Progenitor cell of endocrine pancreas (in vitro differentiated cells): ENCODE measurements at regions not wholly inside any gene's neighbourhood (a gene's known extent, or its start where the extent isn't known, plus 50 kb on each side); places are given as distances from the start of the nearest gene placed in this dataset.

ENCODE experiments used
- DNase-seq: peaks from one replicate; pipeline ENCODE4 v3.0.0; 2021; ENCODE audit warnings: low spot score; ENCODE audit not compliant: unreplicated experiment
- H3K27ac Mint-ChIP-seq: 2 replicates; pipeline ENCODE4 v1.8.0; 2021; ENCODE audit warnings: mild to moderate bottlenecking, moderate library complexity, mixed read lengths
- H3K27me3 Mint-ChIP-seq: 2 replicates; pipeline ENCODE4 v1.8.0; 2021; ENCODE audit warnings: mixed read lengths
- H3K36me3 Mint-ChIP-seq: 2 replicates; pipeline ENCODE4 v1.8.0; 2022; ENCODE audit warnings: mixed read lengths; ENCODE audit not compliant: insufficient read depth
- H3K4me1 Mint-ChIP-seq: 2 replicates; pipeline ENCODE4 v1.8.0; 2021; ENCODE audit warnings: low read depth, mixed read lengths
- H3K4me3 Mint-ChIP-seq: 2 replicates; pipeline ENCODE4 v1.8.0; 2021; ENCODE audit warnings: low read depth, mild to moderate bottlenecking, moderate library complexity, mixed read lengths
- H3K9me3 Mint-ChIP-seq: 2 replicates; pipeline ENCODE4 v1.8.0; 2021; ENCODE audit warnings: low read depth, mixed read lengths
- TF ChIP-seq, protein P1 (sequence below): fragments of 200-600 bp; sonication (generic); IDR thresholded peaks from one replicate; pipeline ENCODE4 v1.5.0; 2021; ENCODE audit warnings: antibody characterized with exemption, mild to moderate bottlenecking; ENCODE audit not compliant: unreplicated experiment

DNA sequence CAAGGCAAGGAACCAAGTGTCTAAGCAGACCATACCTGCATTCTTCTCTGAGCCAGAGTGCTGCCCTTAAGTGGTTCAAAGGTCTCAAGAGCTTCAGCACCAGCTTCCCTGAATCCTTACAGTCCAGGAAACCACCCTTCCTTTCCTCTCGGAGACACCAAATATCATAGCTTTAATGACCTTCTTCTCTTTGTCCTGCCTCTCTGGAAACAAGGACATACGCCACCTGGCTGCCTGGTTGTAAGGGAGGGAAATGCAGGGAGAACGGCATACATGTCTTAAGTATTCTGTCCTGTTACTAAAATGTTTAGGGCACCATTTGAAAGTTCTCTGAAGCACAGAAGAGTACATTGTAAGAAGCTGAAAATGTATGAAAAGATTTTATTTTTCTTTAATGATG lies 155.6 kb upstream of the ARRDC4 start:
- DNase-seq: no peak
- no peaks in the 10 kb centered on the region for H3K4me1 Mint-ChIP-seq
- TF ChIP-seq, protein P1, sequence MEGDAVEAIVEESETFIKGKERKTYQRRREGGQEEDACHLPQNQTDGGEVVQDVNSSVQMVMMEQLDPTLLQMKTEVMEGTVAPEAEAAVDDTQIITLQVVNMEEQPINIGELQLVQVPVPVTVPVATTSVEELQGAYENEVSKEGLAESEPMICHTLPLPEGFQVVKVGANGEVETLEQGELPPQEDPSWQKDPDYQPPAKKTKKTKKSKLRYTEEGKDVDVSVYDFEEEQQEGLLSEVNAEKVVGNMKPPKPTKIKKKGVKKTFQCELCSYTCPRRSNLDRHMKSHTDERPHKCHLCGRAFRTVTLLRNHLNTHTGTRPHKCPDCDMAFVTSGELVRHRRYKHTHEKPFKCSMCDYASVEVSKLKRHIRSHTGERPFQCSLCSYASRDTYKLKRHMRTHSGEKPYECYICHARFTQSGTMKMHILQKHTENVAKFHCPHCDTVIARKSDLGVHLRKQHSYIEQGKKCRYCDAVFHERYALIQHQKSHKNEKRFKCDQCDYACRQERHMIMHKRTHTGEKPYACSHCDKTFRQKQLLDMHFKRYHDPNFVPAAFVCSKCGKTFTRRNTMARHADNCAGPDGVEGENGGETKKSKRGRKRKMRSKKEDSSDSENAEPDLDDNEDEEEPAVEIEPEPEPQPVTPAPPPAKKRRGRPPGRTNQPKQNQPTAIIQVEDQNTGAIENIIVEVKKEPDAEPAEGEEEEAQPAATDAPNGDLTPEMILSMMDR: no peak
- no peak overlapping the region for H3K27ac Mint-ChIP-seq
- peaks cover 3% of the 10 kb centered on the region for H3K9me3 Mint-ChIP-seq
- no peak overlapping the region for H3K4me3 Mint-ChIP-seq
- no peaks in the 10 kb centered on the region for H3K36me3 Mint-ChIP-seq
- H3K27me3 Mint-ChIP-seq: peaks cover 30% of the 10 kb centered on the region

DNA sequence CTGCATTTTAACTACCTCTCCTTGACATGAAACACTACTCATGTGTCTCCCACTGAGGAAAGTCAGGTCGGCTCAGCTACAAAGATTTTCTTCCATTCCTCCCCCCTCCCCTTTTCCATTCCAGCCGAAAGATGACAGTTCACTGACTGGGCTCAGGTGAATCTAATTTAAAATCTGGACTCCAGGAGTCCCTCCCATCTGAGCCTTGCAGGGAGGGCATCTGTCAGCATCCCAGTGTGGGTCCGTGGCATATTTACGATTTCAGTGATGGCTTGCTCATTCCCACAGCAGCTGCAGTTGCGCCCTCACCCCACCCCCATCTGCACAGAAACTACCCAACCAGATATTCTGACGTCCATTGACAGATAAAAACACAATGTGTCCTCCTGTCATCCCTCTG lies 153.7 kb upstream of the ARRDC4 start:
- peaks cover 7% of the 10 kb centered on the region for H3K9me3 Mint-ChIP-seq
- no peak for DNase-seq
- TF ChIP-seq, protein P1: no peak

DNA sequence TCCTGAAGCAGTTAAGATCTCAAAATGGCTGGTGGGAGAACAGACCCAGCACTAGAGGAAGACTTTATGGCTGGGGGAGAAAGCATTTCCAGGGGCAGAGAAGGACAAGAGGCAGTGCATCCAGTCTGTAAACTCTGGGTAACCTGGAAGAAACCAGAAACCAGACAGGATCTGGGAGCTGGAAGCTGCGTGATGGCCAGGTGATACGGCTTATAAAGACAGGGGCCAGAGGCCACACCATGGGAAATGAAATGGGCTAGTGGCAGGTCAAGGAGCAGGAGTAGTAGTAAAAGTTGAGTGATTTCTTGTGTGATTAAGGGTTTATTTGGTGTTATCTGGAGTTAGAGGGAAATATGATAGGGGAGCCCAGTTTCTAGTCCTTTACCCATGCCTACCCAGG lies 144.7 kb upstream of the ARRDC4 start:
- peaks cover 10% of the 10 kb centered on the region for H3K9me3 Mint-ChIP-seq
- peaks cover 9% of the 10 kb centered on the region for H3K27me3 Mint-ChIP-seq
- H3K36me3 Mint-ChIP-seq: no peaks in the 10 kb centered on the region
- TF ChIP-seq, protein P1: no peak
- peaks cover 2% of the 10 kb centered on the region for H3K4me1 Mint-ChIP-seq
- H3K4me3 Mint-ChIP-seq: no peak overlapping the region
- no peak for DNase-seq
- H3K27ac Mint-ChIP-seq: no peak overlapping the region

More for the DNA sequence above, 153.7 kb upstream of the ARRDC4 start:
- Mint-ChIP-seq H3K27ac (no peak overlapping the region), H3K4me1 (no peaks in the 10 kb centered on the region), H3K4me3 (no peak overlapping the region), H3K27me3 (peaks cover 14% of the 10 kb centered on the region), H3K36me3 (no peaks in the 10 kb centered on the region)

DNA sequence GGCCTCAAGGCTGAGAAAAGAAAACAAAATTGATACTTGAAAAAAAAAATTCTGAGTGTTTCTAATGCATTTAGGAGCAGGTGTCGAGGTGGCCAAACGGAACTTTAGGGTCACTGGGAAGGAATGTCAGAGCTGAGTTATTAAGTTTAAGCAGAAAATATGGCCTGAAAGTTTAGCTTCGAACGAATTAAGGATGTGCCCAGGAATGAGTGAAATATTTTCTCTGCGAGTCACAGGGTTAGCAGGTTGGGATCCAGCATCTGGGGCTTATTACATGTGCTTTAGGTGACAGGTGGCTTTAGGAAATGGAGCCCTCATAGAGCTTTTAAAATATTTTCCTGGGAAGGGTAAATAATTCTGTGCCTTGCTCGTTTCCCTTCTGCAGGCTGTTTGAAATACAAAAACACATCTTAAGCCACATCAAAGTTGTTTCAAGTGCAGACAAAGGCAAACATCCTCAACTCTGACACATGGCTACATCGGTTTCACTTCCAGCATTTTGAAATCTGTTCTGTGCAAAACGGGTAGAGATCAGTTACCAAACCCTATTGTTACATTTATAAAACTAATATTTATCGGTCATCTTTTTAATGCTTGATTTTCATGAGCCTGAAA lies 143.1 kb upstream of the ARRDC4 start:
- TF ChIP-seq, protein P1: no peak
- peaks cover 4% of the 10 kb centered on the region for H3K9me3 Mint-ChIP-seq
- H3K27me3 Mint-ChIP-seq: peaks cover 9% of the 10 kb centered on the region
- DNase-seq: no peak
- no peaks in the 10 kb centered on the region for H3K36me3 Mint-ChIP-seq
- no peak overlapping the region for H3K27ac Mint-ChIP-seq
- no peak overlapping the region for H3K4me3 Mint-ChIP-seq
- H3K4me1 Mint-ChIP-seq: peaks cover 2% of the 10 kb centered on the region

DNA sequence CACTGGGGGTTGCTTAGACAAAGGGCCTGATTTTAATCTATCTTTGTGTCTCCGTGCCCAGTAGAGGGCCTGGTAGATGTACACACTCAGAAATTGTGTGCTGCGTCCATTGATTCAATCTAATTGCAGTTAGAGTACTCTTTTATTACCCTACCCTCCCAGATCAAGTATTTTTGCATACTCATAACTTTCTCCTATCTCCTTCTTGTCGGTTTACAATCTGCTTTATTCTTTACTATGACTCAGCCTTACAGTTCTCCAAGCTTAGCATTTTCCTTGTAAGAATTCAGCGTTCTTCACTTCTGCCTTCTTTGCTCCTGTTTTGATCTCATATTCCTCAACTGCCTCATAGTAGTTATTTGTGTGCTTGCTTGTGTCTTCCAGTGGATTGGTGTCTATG lies 124.5 kb upstream of the ARRDC4 start:
- no peak overlapping the region for H3K27ac Mint-ChIP-seq
- H3K4me1 Mint-ChIP-seq: peaks cover 3% of the 10 kb centered on the region
- peaks cover 20% of the 10 kb centered on the region for H3K27me3 Mint-ChIP-seq
- DNase-seq: no peak
- TF ChIP-seq, protein P1: no peak
- no peaks in the 10 kb centered on the region for H3K36me3 Mint-ChIP-seq
- H3K9me3 Mint-ChIP-seq: peaks cover 13% of the 10 kb centered on the region
- no peak overlapping the region for H3K4me3 Mint-ChIP-seq
